ENCODE measurements at regions not wholly inside any gene's neighbourhood (a gene's known extent, or its start where the extent isn't known, plus 50 kb on each side); places are given as distances from the start of the nearest gene placed in this dataset.

- TF ChIP-seq, protein P1, sequence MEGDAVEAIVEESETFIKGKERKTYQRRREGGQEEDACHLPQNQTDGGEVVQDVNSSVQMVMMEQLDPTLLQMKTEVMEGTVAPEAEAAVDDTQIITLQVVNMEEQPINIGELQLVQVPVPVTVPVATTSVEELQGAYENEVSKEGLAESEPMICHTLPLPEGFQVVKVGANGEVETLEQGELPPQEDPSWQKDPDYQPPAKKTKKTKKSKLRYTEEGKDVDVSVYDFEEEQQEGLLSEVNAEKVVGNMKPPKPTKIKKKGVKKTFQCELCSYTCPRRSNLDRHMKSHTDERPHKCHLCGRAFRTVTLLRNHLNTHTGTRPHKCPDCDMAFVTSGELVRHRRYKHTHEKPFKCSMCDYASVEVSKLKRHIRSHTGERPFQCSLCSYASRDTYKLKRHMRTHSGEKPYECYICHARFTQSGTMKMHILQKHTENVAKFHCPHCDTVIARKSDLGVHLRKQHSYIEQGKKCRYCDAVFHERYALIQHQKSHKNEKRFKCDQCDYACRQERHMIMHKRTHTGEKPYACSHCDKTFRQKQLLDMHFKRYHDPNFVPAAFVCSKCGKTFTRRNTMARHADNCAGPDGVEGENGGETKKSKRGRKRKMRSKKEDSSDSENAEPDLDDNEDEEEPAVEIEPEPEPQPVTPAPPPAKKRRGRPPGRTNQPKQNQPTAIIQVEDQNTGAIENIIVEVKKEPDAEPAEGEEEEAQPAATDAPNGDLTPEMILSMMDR (IDR thresholded peaks at IDR 0.05; ENCODE audit: low read depth, low read length, missing control alignments): no peak
- H3K4me3 ChIP-seq (replicated peaks; ENCODE audit: low read depth, low read length): no peak overlapping the region
- DNase-seq (ENCODE audit: extremely low read depth, low read depth): no peak
Measured at GRCh38 chr2:74735009-74735408, 81.0 kb downstream of the SEMA4F start.

- TF ChIP-seq, protein P1 (IDR thresholded peaks at IDR 0.05; ENCODE audit: low read depth, low read length, missing control alignments): no peak
- H3K4me3 ChIP-seq (replicated peaks; ENCODE audit: low read depth, low read length): no peak overlapping the region
- no peak for DNase-seq (ENCODE audit: extremely low read depth, low read depth)
Measured at GRCh38 chr2:74735564-74735963, 81.5 kb downstream of the SEMA4F start.

- TF ChIP-seq, protein P1 (IDR thresholded peaks at IDR 0.05; ENCODE audit: low read depth, low read length, missing control alignments): no peak
- H3K4me3 ChIP-seq (replicated peaks; ENCODE audit: low read depth, low read length): no peak overlapping the region
- no peak for DNase-seq (ENCODE audit: extremely low read depth, low read depth)
Measured at GRCh38 chr2:74736589-74736988, 82.5 kb downstream of the SEMA4F start.

DNA sequence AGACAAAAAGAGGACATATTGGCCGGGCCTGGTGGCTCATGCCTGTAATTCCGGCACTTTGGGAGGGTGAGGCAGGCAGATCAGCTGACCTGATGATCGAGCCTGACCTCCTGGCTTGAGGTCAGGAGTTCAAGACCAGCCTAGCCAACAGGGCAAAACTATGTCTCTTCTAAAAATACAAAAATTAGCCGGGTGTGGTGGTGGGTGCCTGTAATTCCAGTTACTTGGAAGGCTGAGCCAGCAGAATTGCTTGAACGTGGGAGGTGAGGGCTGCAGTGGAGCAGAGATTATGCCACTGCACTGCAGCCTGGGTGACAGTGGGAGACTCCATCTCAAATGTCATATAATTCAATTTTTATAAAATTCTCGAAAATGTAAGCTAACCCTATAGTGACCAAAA is 84.5 kb downstream of the SEMA4F start:
- no peak overlapping the region for H3K4me3 ChIP-seq (replicated peaks; ENCODE audit: low read depth, low read length)
- no peak for DNase-seq (ENCODE audit: extremely low read depth, low read depth)
- TF ChIP-seq, protein P1 (IDR thresholded peaks at IDR 0.05; ENCODE audit: low read depth, low read length, missing control alignments): no peak

DNA sequence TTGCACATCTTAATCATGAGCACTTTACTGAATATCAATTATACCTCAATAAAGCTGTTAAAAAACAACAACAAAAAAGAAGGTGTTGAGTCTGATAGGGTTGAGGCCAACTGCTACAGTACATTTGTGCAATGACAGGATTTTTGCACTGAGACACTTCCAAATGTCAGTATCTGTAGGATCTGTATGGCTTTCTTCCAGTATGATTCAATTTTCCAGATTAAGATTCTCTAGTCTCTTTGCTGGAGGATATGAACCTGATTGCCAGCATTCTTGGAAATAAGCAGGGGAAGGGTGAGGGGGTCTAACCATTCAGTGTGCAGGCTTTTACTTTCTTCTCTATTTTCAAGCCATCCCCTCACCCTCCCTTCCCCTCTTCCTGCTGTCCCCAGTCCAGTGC is 85.1 kb downstream of the SEMA4F start:
- no peak for DNase-seq (ENCODE audit: extremely low read depth, low read depth)
- TF ChIP-seq, protein P1 (IDR thresholded peaks at IDR 0.05; ENCODE audit: low read depth, low read length, missing control alignments): no peak
- H3K4me3 ChIP-seq (replicated peaks; ENCODE audit: low read depth, low read length): no peak overlapping the region

DNA sequence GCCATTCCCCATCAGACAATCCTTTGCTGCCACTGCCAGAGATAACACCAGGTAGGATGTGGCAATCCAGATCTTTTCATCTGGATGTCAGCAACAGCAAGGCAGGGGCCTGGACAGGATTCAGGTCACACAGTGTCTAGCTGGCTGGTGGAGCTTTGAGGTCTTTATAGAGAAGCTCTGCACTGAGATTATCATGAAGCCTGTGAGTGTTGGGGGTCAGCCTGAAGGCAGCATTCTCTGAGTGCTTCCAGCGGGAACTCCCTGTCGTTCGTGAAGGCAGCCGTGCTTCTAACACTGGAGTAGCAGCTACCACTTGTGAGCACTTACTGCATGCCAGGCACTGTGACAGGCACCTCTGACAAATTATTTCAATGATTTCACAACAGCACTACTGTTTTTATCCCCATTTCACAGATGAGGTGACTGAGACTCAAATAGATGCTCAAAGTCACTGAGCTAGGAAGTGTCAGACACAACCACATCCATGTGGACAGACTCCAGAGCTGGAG is 85.7 kb downstream of the SEMA4F start:
- no peak overlapping the region for H3K4me3 ChIP-seq (replicated peaks; ENCODE audit: low read depth, low read length)
- DNase-seq (ENCODE audit: extremely low read depth, low read depth): no peak
- TF ChIP-seq, protein P1 (IDR thresholded peaks at IDR 0.05; ENCODE audit: low read depth, low read length, missing control alignments): no peak

- TF ChIP-seq, protein P1 (IDR thresholded peaks at IDR 0.05; ENCODE audit: low read depth, low read length, missing control alignments): no peak
- no peak overlapping the region for H3K4me3 ChIP-seq (replicated peaks; ENCODE audit: low read depth, low read length)
- no peak for DNase-seq (ENCODE audit: extremely low read depth, low read depth)
Measured at GRCh38 chr2:74740395-74740740, 86.3 kb downstream of the SEMA4F start.
